Nephron (organoid): ENCODE measurements at regions not wholly inside any gene's neighbourhood (a gene's known extent, or its start where the extent isn't known, plus 50 kb on each side); places are given as distances from the start of the nearest gene placed in this dataset.
"Not testable (repeated sequence)": the region's sequence is repeated elsewhere in the genome, so short reads cannot be mapped to it uniquely, and the experiment has no call there.

ENCODE experiments used
- H3K27ac Mint-ChIP-seq, 3 experiments: 2 replicates each; pipeline ENCODE4 v1.8.0; 2020; ENCODE audit warnings: mixed read lengths in 3 of 3, mild to moderate bottlenecking in 2 of 3, moderate library complexity in 1 of 3
- H3K27me3 Mint-ChIP-seq: 2 replicates; pipeline ENCODE4 v1.8.0; 2021; ENCODE audit warnings: low read depth, mild to moderate bottlenecking, moderate library complexity, mixed read lengths
- H3K36me3 Mint-ChIP-seq: 2 replicates; pipeline ENCODE4 v1.8.0; 2020; ENCODE audit warnings: low read depth, mixed read lengths
- H3K4me1 Mint-ChIP-seq: 2 replicates; pipeline ENCODE4 v1.8.0; 2020; ENCODE audit warnings: mixed read lengths
- H3K4me3 Mint-ChIP-seq, 3 experiments: 2 replicates each; pipeline ENCODE4 v1.8.0; 2020; ENCODE audit warnings: mild to moderate bottlenecking in 3 of 3, mixed read lengths in 3 of 3, moderate library complexity in 2 of 3
- H3K9me3 Mint-ChIP-seq: 2 replicates; pipeline ENCODE4 v1.8.0; 2020; ENCODE audit warnings: mixed read lengths

- not testable (repeated sequence) for H3K36me3 Mint-ChIP-seq, H3K4me1 Mint-ChIP-seq, H3K9me3 Mint-ChIP-seq, H3K27me3 Mint-ChIP-seq, H3K4me3 Mint-ChIP-seq
- H3K27ac Mint-ChIP-seq = peak overlapping the region in 2 of 3 experiments; percentile 9 to 14
Measured at GRCh38 chr1:223998676-223999455, 115.0 kb upstream of the FBXO28 start.

- H3K4me1 Mint-ChIP-seq, H3K27ac Mint-ChIP-seq, H3K27me3 Mint-ChIP-seq, H3K4me3 Mint-ChIP-seq, H3K36me3 Mint-ChIP-seq, H3K9me3 Mint-ChIP-seq: not testable (repeated sequence)
Measured at GRCh38 chr1:223996376-223996775, 117.5 kb upstream of the FBXO28 start.

DNA sequence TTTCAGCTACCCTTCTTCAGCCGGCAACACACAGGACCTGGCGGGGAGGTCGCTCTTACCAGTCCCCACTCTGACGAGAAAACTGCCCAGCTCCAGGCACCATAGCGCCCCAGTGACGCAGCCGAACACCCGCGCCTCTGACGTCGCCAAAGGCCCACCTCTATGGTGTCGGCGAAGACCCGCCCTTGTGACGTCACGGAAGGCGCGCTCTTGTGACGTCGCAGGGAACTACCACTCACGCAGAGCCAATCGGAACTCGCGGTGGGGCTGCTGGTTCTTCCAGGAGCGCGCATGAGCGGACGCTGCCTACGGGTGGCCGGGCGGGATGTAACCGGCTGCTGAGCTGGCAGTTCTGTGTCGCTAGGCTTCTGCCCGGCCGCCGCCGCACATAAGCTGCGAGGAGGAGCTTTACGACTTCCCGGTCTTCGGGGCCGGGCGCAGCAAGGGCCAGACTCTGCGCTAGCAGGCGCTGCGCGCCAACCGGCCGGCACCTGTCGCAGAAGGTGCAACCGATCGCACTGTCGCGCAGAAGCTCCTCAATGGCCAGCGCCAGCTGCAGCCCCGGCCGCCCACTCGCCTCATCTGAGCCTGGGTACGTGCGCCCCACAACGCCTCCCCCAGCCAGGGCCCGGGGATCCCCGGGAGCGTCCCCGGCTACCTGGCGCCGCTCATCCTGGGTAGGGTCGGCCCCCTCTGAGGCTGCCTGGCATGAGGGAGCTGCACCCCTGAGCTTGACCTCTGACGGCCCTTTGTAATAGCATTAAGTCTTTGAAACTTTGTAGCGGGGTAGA, 121.3 kb upstream of the FBXO28 start:
- not testable (repeated sequence) for H3K4me1 Mint-ChIP-seq, H3K36me3 Mint-ChIP-seq, H3K27me3 Mint-ChIP-seq, H3K9me3 Mint-ChIP-seq
- Mint-ChIP-seq H3K4me3 (peak overlapping the region; percentile 96 to 99 (median 98)), H3K27ac (peak overlapping the region; percentile 98 to 100 (median 100))

DNA sequence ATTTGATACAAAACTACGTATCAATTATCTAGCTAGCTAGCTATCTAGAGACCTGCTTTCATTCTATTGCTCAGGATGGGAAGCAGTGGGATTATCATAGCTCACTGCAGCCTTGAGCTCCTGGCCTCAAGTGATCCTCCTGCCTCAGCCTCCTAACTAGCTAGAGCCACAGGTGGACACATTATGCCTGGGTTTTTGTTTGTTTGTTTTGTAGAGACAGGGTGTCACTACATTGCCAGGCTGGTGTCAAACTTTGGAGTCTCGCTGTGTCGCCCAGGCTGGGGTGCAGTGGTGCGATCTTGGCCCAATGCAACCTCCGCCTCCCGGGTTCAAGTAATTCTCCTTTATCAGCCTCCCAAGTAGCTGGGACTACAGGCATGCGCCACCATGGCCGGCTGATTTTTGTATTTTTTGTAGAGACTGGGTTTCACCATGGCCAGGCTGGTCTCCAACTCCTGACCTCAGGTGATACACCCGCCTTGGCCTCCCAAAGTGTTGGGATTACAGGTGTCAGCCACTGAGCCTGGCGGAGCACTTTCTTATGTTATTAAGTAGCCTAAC, 122.5 kb upstream of the FBXO28 start:
- H3K36me3 Mint-ChIP-seq, H3K9me3 Mint-ChIP-seq, H3K4me1 Mint-ChIP-seq, H3K27me3 Mint-ChIP-seq, H3K27ac Mint-ChIP-seq: not testable (repeated sequence)
- peak overlapping the region in 2 of 3 experiments; percentile 28 to 37 for H3K4me3 Mint-ChIP-seq

GRCh38 chr1:223961985-223962384, 116.2 kb upstream of the TP53BP2 start:
- H3K36me3 Mint-ChIP-seq, H3K27me3 Mint-ChIP-seq, H3K4me3 Mint-ChIP-seq, H3K9me3 Mint-ChIP-seq, H3K27ac Mint-ChIP-seq, H3K4me1 Mint-ChIP-seq: not testable (repeated sequence)

GRCh38 chr1:223952801-223953200, 107.1 kb upstream of the TP53BP2 start:
- H3K27ac Mint-ChIP-seq, H3K36me3 Mint-ChIP-seq, H3K27me3 Mint-ChIP-seq, H3K4me1 Mint-ChIP-seq, H3K4me3 Mint-ChIP-seq, H3K9me3 Mint-ChIP-seq: not testable (repeated sequence)

GRCh38 chr1:223951551-223951950, 105.8 kb upstream of the TP53BP2 start:
- not testable (repeated sequence) for H3K9me3 Mint-ChIP-seq, H3K4me3 Mint-ChIP-seq, H3K36me3 Mint-ChIP-seq, H3K27ac Mint-ChIP-seq, H3K27me3 Mint-ChIP-seq, H3K4me1 Mint-ChIP-seq

DNA sequence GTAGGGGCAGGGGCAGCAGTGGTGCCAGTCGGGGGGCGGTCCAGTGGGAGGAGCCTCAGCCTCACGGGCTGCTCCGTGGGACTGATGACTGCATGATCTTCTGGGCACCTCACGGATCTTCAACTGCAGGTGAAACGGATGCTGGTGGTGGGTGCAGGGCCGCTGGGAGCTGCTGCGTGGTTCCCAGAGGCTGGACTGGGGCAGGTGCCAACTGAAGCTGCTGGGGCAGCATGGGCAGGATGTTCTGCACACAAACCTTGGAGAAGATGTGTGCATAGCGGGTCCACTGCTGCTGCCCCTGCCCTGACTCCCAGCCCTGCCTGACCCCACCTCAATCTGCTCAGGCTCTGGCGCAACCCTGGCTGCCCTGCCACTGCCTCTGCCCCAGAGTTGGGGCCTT, 104.2 kb upstream of the TP53BP2 start:
- H3K27ac Mint-ChIP-seq, H3K27me3 Mint-ChIP-seq, H3K9me3 Mint-ChIP-seq, H3K4me1 Mint-ChIP-seq, H3K36me3 Mint-ChIP-seq, H3K4me3 Mint-ChIP-seq: not testable (repeated sequence)

- not testable (repeated sequence) for H3K4me3 Mint-ChIP-seq, H3K4me1 Mint-ChIP-seq, H3K9me3 Mint-ChIP-seq, H3K36me3 Mint-ChIP-seq, H3K27me3 Mint-ChIP-seq, H3K27ac Mint-ChIP-seq
Measured at GRCh38 chr1:223948041-223948440, 102.3 kb upstream of the TP53BP2 start.

DNA sequence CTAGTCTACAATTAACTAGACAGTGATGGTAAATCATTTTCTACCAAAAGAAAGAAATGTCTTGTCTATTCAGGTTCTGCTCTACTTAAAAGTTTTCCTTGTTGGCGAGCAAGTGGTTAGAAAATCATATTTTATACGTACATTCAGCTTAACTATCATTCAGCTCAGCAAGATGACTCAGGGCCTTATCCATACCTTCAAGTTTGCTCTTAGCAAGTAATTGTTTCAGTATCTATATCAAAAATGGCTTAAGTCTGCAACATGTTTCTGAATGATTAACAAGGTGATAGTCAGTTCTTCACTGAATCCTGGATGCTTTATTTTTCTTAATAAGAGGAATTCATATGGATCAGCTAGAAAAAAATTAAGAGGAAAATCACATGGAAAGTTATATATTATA, 90.8 kb upstream of the TP53BP2 start:
- not testable (repeated sequence) for H3K27me3 Mint-ChIP-seq, H3K9me3 Mint-ChIP-seq, H3K36me3 Mint-ChIP-seq, H3K4me1 Mint-ChIP-seq, H3K4me3 Mint-ChIP-seq, H3K27ac Mint-ChIP-seq

- not testable (repeated sequence) for H3K4me3 Mint-ChIP-seq, H3K27me3 Mint-ChIP-seq, H3K27ac Mint-ChIP-seq, H3K36me3 Mint-ChIP-seq, H3K4me1 Mint-ChIP-seq, H3K9me3 Mint-ChIP-seq
Measured at GRCh38 chr1:223931476-223931875, 85.7 kb upstream of the TP53BP2 start.
